Colonic mucosa (tissue), 4 donors: ENCODE measurements at regions not wholly inside any gene's neighbourhood (a gene's known extent, or its start where the extent isn't known, plus 50 kb on each side); places are given as distances from the start of the nearest gene placed in this dataset.

Source experiments
- DNase-seq: peaks from one replicate; pipeline ENCODE4 v3.0.0-alpha.2; 2020
- H3K27ac ChIP-seq: fragments of 200-600 bp; one replicate; pipeline ENCODE4 v1.8.0; 2021
- H3K27me3 ChIP-seq: fragments of 200-600 bp; one replicate; pipeline ENCODE4 v1.8.0; 2021
- H3K36me3 ChIP-seq: fragments of 200-600 bp; one replicate; pipeline ENCODE4 v1.8.0; 2021
- H3K4me1 ChIP-seq: fragments of 200-600 bp; one replicate; pipeline ENCODE4 v1.8.0; 2021; ENCODE audit warnings: mild to moderate bottlenecking
- H3K4me3 ChIP-seq: fragments of 200-600 bp; one replicate; pipeline ENCODE4 v1.8.0; 2021
- H3K9ac ChIP-seq, 2 donors: one replicate each; pipeline ENCODE4 v1.7.0; 2013; ENCODE audit warnings: control low read depth in 2 of 2, low read depth in 2 of 2, low read length in 2 of 2
- H3K9me3 ChIP-seq: fragments of 200-600 bp; one replicate; pipeline ENCODE4 v1.8.0; 2021
- intact Hi-C: fragments of 100-400 bp; cut with DNase I; formaldehyde crosslinking; loops from one replicate; pipeline ENCODE4 v1.14.1; 2022
- TF ChIP-seq, protein P1 (sequence below): fragments of 200-600 bp; IDR thresholded peaks from one replicate; pipeline ENCODE4 v1.8.0; 2022; ENCODE audit warnings: antibody characterized with exemption, mild to moderate bottlenecking
- donor health status: healthy.
- donor health status: DM: no; HTN: no; CAD: no.
- donor health status: DM: no; HTN: no; CAD: no.

DNA sequence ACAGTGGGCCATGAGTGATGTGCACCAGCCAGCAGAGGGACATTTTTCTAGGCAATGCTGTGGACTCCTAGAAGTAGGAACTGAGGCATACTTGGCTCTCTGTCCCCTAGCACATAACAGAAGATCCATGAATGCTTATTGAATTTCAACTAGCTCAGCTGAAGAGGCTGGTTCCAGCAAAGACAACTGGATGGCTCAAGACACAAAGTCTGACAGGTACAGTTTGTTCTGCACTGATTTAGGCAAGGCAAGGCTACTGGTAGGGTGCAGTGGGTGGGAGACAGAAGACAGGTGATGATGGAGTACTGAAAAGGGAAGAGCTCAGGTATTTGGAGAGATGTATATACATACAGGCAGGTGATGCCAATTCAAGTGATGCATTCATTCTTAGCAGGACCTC, 72.4 kb upstream of the USP47 start:
- H3K27me3 ChIP-seq, result no peaks in the 10 kb centered on the region
- intact Hi-C loops, result no loop called here
- H3K27ac ChIP-seq, result no peak overlapping the region
- TF ChIP-seq, protein P1, sequence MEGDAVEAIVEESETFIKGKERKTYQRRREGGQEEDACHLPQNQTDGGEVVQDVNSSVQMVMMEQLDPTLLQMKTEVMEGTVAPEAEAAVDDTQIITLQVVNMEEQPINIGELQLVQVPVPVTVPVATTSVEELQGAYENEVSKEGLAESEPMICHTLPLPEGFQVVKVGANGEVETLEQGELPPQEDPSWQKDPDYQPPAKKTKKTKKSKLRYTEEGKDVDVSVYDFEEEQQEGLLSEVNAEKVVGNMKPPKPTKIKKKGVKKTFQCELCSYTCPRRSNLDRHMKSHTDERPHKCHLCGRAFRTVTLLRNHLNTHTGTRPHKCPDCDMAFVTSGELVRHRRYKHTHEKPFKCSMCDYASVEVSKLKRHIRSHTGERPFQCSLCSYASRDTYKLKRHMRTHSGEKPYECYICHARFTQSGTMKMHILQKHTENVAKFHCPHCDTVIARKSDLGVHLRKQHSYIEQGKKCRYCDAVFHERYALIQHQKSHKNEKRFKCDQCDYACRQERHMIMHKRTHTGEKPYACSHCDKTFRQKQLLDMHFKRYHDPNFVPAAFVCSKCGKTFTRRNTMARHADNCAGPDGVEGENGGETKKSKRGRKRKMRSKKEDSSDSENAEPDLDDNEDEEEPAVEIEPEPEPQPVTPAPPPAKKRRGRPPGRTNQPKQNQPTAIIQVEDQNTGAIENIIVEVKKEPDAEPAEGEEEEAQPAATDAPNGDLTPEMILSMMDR, result no peak
- H3K9me3 ChIP-seq, result no peaks in the 10 kb centered on the region
- no peak overlapping the region for H3K9ac ChIP-seq
- H3K4me1 ChIP-seq, result no peaks in the 10 kb centered on the region
- DNase-seq, result no peak
- no peaks in the 10 kb centered on the region for H3K36me3 ChIP-seq
- H3K4me3 ChIP-seq, result no peak overlapping the region

DNA sequence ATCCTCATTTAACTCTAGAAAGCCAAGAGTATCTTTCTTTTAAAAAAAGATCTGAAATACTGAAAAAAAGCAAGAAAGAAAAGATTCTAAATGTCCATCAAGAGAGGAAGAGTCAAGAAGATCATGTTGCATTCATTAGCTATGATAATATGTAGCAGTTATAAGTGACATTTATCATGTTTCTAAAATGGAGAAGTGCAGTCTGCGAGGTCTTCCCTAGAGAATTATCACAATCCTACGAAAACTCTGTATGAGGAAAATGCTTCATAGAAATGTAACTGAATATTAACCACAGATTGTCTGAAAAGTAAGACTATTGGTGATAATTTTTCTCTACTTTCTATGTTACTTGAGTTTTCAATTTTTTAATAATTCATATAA, 77.4 kb upstream of the USP47 start:
- Histone ChIP-seq H3K36me3 (no peaks in the 10 kb centered on the region), H3K4me1 (no peaks in the 10 kb centered on the region), H3K27me3 (no peaks in the 10 kb centered on the region), H3K4me3 (no peak overlapping the region), H3K9me3 (no peaks in the 10 kb centered on the region), H3K27ac (no peak overlapping the region), H3K9ac (no peak overlapping the region)
- TF ChIP-seq, protein P1, result no peak
- intact Hi-C loops, result no loop called here
- DNase-seq, result no peak

DNA sequence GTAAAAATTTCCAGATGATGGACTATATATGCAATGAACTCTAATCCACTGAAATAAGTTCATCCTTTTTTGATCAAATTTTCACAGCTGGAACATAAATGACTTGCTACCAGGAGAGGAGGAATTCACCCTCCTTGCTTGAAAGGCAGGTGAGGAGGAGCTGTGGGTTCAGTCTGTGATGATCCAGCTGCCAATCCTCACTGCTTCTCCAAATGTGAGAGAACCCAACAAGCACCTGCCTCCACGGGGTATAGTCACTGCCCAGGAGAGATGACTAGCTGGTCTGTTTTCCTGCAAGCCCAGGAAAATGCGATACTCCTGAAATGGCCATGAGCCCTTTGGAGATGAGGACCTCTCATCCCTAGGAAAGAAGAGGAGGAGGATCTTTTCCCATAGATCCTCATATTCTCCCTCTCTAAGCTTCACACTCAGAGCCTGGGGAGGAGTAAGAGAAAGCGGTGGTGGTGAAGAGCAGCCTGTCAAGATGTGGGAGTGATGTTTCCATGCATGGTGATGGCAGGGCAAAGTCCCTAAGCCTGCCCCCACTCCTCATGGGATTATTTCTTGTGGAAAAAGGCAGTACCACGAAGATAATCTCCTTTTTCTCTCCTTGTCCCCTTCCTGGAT, 77.9 kb upstream of the USP47 start:
- H3K4me1 ChIP-seq, result no peaks in the 10 kb centered on the region
- H3K36me3 ChIP-seq, result no peaks in the 10 kb centered on the region
- DNase-seq, result no peak
- TF ChIP-seq, protein P1, result no peak
- no peak overlapping the region for H3K9ac ChIP-seq
- no peaks in the 10 kb centered on the region for H3K9me3 ChIP-seq
- H3K27ac ChIP-seq, result no peak overlapping the region
- intact Hi-C loops, result no loop called here
- H3K27me3 ChIP-seq, result no peaks in the 10 kb centered on the region
- no peak overlapping the region for H3K4me3 ChIP-seq

DNA sequence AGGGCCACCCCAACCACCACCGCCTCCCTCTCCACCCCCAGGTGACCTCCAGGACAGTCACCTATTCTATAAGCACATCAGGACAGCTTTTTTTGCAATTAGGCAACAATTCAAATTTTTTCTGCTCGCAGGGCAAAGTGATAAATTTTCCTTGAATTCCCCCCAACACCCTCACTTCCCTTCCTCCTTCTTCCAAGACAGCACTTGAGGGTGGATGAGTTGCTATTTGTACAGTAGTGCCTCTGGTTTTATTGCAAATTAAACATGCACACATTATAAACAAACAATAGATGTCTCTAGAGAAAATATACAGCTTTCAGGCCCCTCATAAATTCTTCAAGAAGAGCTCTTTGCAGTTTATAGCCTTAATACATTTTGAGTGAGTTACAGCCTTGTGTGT, 80.9 kb upstream of the USP47 start:
- Histone ChIP-seq H3K4me1 (no peaks in the 10 kb centered on the region), H3K9ac (no peak overlapping the region), H3K27ac (no peak overlapping the region), H3K36me3 (no peaks in the 10 kb centered on the region), H3K4me3 (no peak overlapping the region), H3K27me3 (no peaks in the 10 kb centered on the region), H3K9me3 (no peaks in the 10 kb centered on the region)
- intact Hi-C loops, result no loop called here
- TF ChIP-seq, protein P1, result no peak
- DNase-seq, result no peak

DNA sequence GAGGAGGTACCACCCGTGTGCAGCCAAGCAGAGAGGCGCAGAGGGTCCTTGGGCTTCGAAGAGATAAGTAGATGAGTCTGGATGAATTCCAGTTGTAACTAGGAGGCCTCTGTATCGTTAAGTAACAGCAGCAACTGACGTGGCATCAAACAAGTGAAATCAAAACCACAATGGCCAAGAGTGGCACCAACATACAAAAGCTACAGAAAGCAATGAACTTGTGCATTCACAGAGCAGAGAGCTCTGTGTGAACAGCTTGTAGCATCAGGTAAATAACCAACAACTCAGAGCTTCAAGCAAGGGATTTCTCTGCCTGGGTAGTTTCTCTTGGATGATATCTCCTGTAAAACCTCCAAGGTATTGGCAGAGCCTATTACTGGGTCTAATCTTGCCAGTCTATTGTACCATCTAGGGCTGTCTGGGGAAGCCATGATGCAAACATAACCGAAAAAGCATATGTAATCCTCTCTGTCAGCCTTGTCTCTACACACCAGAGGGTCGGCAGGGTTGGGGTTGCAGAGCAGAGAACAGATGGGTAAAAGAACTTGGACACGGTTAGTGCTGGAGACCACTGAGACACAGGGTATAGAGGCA, 83.1 kb upstream of the USP47 start:
- Histone ChIP-seq H3K4me1 (no peaks in the 10 kb centered on the region), H3K9me3 (no peaks in the 10 kb centered on the region), H3K36me3 (no peaks in the 10 kb centered on the region), H3K4me3 (no peak overlapping the region), H3K27ac (no peak overlapping the region), H3K27me3 (no peaks in the 10 kb centered on the region), H3K9ac (no peak overlapping the region)
- intact Hi-C loops, result no loop called here
- TF ChIP-seq, protein P1, result no peak
- DNase-seq, result no peak
